ENCODE measurements at regions not wholly inside any gene's neighbourhood (a gene's known extent, or its start where the extent isn't known, plus 50 kb on each side); places are given as distances from the start of the nearest gene placed in this dataset.
A peak's percentile ranks its signal among the peaks of the same experiment; 100 is the strongest.
"Not testable (repeated sequence)": the region's sequence is repeated elsewhere in the genome, so short reads cannot be mapped to it uniquely, and the experiment has no call there.

- DNase-seq (ENCODE audit: low read depth in 2 of 2): peak; percentile 35 to 43
Measured at GRCh38 chr11:106152013-106152412, 74.6 kb downstream of the AASDHPPT start.

- no peak for DNase-seq (ENCODE audit: low read depth in 2 of 2)
Measured at GRCh38 chr11:106152824-106153223, 75.4 kb downstream of the AASDHPPT start.

GRCh38 chr11:106156290-106156937 is 79.0 kb downstream of the AASDHPPT start:
- peak; percentile 49 to 57 for DNase-seq (ENCODE audit: low read depth in 2 of 2)

- DNase-seq (ENCODE audit: low read depth in 2 of 2): no peak
Measured at GRCh38 chr11:106158406-106158805, 80.9 kb downstream of the AASDHPPT start.

- peak; percentile 13 to 16 for DNase-seq (ENCODE audit: low read depth in 2 of 2)
Measured at GRCh38 chr11:106159836-106160235, 82.4 kb downstream of the AASDHPPT start.

- DNase-seq (ENCODE audit: low read depth in 2 of 2): no peak
Measured at GRCh38 chr11:106160494-106160893, 83.0 kb downstream of the AASDHPPT start.

- no peak for DNase-seq (ENCODE audit: low read depth in 2 of 2)
Measured at GRCh38 chr11:106161775-106162634, 84.5 kb downstream of the AASDHPPT start.

- DNase-seq (ENCODE audit: low read depth in 2 of 2): no peak
Measured at GRCh38 chr11:106167085-106167484, 89.6 kb downstream of the AASDHPPT start.

- DNase-seq (ENCODE audit: low read depth in 2 of 2): no peak
Measured at GRCh38 chr11:106172386-106172991, 95.0 kb downstream of the AASDHPPT start.

GRCh38 chr11:106173291-106173690 is 95.8 kb downstream of the AASDHPPT start:
- no peak for DNase-seq (ENCODE audit: low read depth in 2 of 2)

- not testable (repeated sequence) for DNase-seq (ENCODE audit: low read depth in 2 of 2)
Measured at GRCh38 chr11:106174003-106174402, 96.5 kb downstream of the AASDHPPT start.

GRCh38 chr11:106176817-106177216 is 99.4 kb downstream of the AASDHPPT start:
- DNase-seq (ENCODE audit: low read depth in 2 of 2): no peak

GRCh38 chr11:106177311-106177710 is 99.8 kb downstream of the AASDHPPT start:
- DNase-seq (ENCODE audit: low read depth in 2 of 2): no peak

GRCh38 chr11:106178361-106178760 is 100.9 kb downstream of the AASDHPPT start:
- no peak for DNase-seq (ENCODE audit: low read depth in 2 of 2)

GRCh38 chr11:106179048-106179447 is 101.6 kb downstream of the AASDHPPT start:
- DNase-seq (ENCODE audit: low read depth in 2 of 2): no peak

GRCh38 chr11:106186630-106187029 is 109.2 kb downstream of the AASDHPPT start:
- DNase-seq (ENCODE audit: low read depth in 2 of 2): no peak

GRCh38 chr11:106187860-106188456 is 110.5 kb downstream of the AASDHPPT start:
- DNase-seq (ENCODE audit: low read depth in 2 of 2): no peak

GRCh38 chr11:106193956-106194355 is 116.5 kb downstream of the AASDHPPT start:
- DNase-seq (ENCODE audit: low read depth in 2 of 2): no peak

- DNase-seq (ENCODE audit: low read depth in 2 of 2): no peak
Measured at GRCh38 chr11:106197438-106197837, 120.0 kb downstream of the AASDHPPT start.

GRCh38 chr11:106202935-106203620 is 125.6 kb downstream of the AASDHPPT start:
- no peak for DNase-seq (ENCODE audit: low read depth in 2 of 2)

- no peak for DNase-seq (ENCODE audit: low read depth in 2 of 2)
Measured at GRCh38 chr11:106208760-106209159, 131.3 kb downstream of the AASDHPPT start.

GRCh38 chr11:106212081-106212480 is 134.6 kb downstream of the AASDHPPT start:
- no peak for DNase-seq (ENCODE audit: low read depth in 2 of 2)

Data from fibroblast of skin of left quadriceps (primary cell).